NCI-H1930 (cell line): ENCODE measurements at regions not wholly inside any gene's neighbourhood (a gene's known extent, or its start where the extent isn't known, plus 50 kb on each side); places are given as distances from the start of the nearest gene placed in this dataset.
"Not testable (repeated sequence)": the region's sequence is repeated elsewhere in the genome, so short reads cannot be mapped to it uniquely, and the experiment has no call there.

Experiments
- DNase-seq, 2 experiments: peaks; one replicate each; lab custom pipeline; 2025; lab: John Stamatoyannopoulos, UW

- DNase-seq, result no peak
These were observed 1403.8 kb upstream of the GOT2 start for GRCh38 chr16:60137891-60138290.

- no peak for DNase-seq
These were observed 1393.1 kb upstream of the GOT2 start for GRCh38 chr16:60127196-60127595.

- not testable (repeated sequence) for DNase-seq
These were observed 1392.0 kb upstream of the GOT2 start for GRCh38 chr16:60126115-60126514.

- no peak for DNase-seq
These were observed 1389.4 kb upstream of the GOT2 start for GRCh38 chr16:60123392-60124023.

GRCh38 chr16:60120586-60120985 is 1386.5 kb upstream of the GOT2 start:
- no peak for DNase-seq

GRCh38 chr16:60110531-60110930 is 1376.4 kb upstream of the GOT2 start:
- no peak for DNase-seq

GRCh38 chr16:60107871-60108270 is 1373.8 kb upstream of the GOT2 start:
- DNase-seq, result no peak

GRCh38 chr16:60107437-60107836 is 1373.3 kb upstream of the GOT2 start:
- DNase-seq, result no peak

- DNase-seq, result no peak
These were observed 1366.3 kb upstream of the GOT2 start for GRCh38 chr16:60100371-60100770.

- no peak for DNase-seq
These were observed 1357.4 kb upstream of the GOT2 start for GRCh38 chr16:60091529-60091928.

- DNase-seq, result no peak
These were observed 1357.0 kb upstream of the GOT2 start for GRCh38 chr16:60091071-60091470.

GRCh38 chr16:60087530-60087929 is 1353.4 kb upstream of the GOT2 start:
- DNase-seq, result no peak

- not testable (repeated sequence) for DNase-seq
These were observed 1344.7 kb upstream of the GOT2 start for GRCh38 chr16:60078819-60079218.

GRCh38 chr16:60077861-60078260 is 1343.7 kb upstream of the GOT2 start:
- DNase-seq, result no peak

- DNase-seq, result no peak
These were observed 1340.3 kb upstream of the GOT2 start for GRCh38 chr16:60074378-60074777.

- DNase-seq, result no peak
These were observed 1339.3 kb upstream of the GOT2 start for GRCh38 chr16:60073376-60073775.

GRCh38 chr16:60064026-60064425 is 1329.9 kb upstream of the GOT2 start:
- no peak for DNase-seq

- DNase-seq, result no peak
These were observed 1327.3 kb upstream of the GOT2 start for GRCh38 chr16:60061396-60061795.

GRCh38 chr16:60060731-60061130 is 1326.6 kb upstream of the GOT2 start:
- DNase-seq, result no peak

- DNase-seq, result no peak
These were observed 1325.0 kb upstream of the GOT2 start for GRCh38 chr16:60059141-60059540.

GRCh38 chr16:60041671-60042070 is 1307.6 kb upstream of the GOT2 start:
- DNase-seq, result no peak

- DNase-seq, result no peak
These were observed 1297.6 kb upstream of the GOT2 start for GRCh38 chr16:60031740-60032139.

GRCh38 chr16:60027351-60027750 is 1293.2 kb upstream of the GOT2 start:
- no peak for DNase-seq

GRCh38 chr16:60013076-60013475 is 1279.0 kb upstream of the GOT2 start:
- DNase-seq, result no peak

GRCh38 chr16:60001523-60001922 is 1267.4 kb upstream of the GOT2 start:
- no peak for DNase-seq
